ENCODE measurements at regions not wholly inside any gene's neighbourhood (a gene's known extent, or its start where the extent isn't known, plus 50 kb on each side); places are given as distances from the start of the nearest gene placed in this dataset.

DNA sequence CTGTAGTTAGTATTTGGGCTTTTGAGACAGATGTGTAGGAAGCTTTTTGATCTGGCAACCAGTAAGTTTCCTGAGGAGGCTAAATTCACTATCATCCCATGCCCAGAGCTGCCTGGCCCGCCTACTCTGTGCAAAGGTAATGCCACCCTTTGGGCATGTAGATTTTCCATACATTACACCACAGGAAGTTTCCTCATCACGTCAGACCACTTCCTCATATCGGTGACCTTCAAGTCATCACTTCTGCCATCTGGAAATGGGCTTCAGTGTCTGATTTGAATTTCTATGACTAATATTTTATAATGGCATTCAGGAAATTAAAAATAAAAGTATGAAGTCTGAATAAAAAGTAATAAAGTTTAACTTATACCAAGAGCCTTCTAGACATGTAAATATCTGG lies 825.4 kb downstream of the DCDC2C start:
- Histone ChIP-seq H2AFZ (ENCODE audit: low read depth, low read length) (no peak overlapping the region), H3K36me3 (ENCODE audit: insufficient read depth, low read length) (no peaks in the 10 kb centered on the region), H3K4me3 (ENCODE audit: low read depth in 1 of 2, low read length in 2 of 2) (no peak overlapping the region), H3K9ac (ENCODE audit: low read depth, low read length) (no peak overlapping the region), H3K4me2 (ENCODE audit: insufficient read depth, low read length) (no peak overlapping the region), H3K27ac (ENCODE audit: low read length) (no peak overlapping the region), H3K79me2 (ENCODE audit: insufficient read depth, low read length) (no peaks in the 10 kb centered on the region), H3K9me3 (ENCODE audit: insufficient read depth, low read length, severe bottlenecking) (no peaks in the 10 kb centered on the region), H3K4me1 (ENCODE audit: insufficient read depth, low read length) (no peaks in the 10 kb centered on the region), H3K27me3 (ENCODE audit: insufficient read depth, low read length, poor library complexity) (no peaks in the 10 kb centered on the region), H4K20me1 (ENCODE audit: insufficient read depth, low read length) (no peaks in the 10 kb centered on the region)
- ATAC-seq (ENCODE audit: insufficient read depth, low read depth) (no peak), DNase-seq (no peak)
- TF ChIP-seq EZH2 (IDR thresholded peaks at IDR 0.05; ENCODE audit: borderline replicate concordance, low read depth, low read length, severe bottlenecking) = no peak
- TF ChIP-seq CTCF (IDR thresholded peaks at IDR 0.05; ENCODE audit: borderline replicate concordance, extremely low read depth, low read length, poor library complexity, severe bottlenecking) = no peak

DNA sequence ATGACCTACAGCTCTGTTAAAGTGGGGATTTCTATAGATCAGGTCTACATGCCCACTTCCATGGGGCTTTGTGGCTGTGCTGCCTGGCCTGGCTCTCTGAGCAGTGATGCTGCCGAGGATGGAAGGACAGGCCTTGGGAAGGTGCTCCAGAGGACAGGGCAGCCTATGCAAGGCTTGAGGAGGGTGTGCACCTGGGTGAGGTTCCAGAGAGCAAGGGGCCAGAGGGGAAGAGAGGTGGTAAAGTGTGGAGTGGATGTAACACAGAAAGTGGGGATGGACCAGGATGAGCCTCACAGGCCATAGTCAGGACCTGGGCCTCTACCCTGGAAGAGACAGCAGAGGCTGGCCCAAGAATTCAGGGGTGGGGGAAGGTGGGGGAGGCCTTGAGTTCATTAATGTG lies 826.4 kb downstream of the DCDC2C start:
- H3K9me3 ChIP-seq (ENCODE audit: insufficient read depth, low read length, severe bottlenecking) = no peaks in the 10 kb centered on the region

DNA sequence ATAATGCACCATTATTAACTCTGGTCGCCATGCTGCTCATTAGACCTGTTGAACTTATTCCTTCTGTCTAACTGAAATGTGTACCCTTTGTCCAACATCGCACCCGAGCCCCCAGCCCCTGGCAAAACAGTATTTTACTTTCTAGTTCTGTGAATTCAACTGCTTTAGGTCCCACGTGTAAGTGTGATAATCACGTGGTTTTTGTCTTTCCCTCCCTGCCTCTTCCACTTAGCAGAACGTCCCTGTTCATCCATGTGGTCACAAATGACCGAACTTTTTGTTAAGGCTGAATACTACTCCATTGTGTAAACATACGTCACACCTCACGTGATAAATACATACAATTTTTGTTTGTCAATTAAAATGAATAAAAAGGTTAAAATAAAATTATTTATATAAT lies 826.9 kb downstream of the DCDC2C start:
- Histone ChIP-seq H3K4me1 (ENCODE audit: insufficient read depth, low read length) (no peaks in the 10 kb centered on the region), H3K4me3 (ENCODE audit: low read depth in 1 of 2, low read length in 2 of 2) (no peak overlapping the region), H4K20me1 (ENCODE audit: insufficient read depth, low read length) (no peaks in the 10 kb centered on the region), H3K79me2 (ENCODE audit: insufficient read depth, low read length) (no peaks in the 10 kb centered on the region), H3K4me2 (ENCODE audit: insufficient read depth, low read length) (no peak overlapping the region), H3K27me3 (ENCODE audit: insufficient read depth, low read length, poor library complexity) (no peaks in the 10 kb centered on the region), H3K36me3 (ENCODE audit: insufficient read depth, low read length) (no peaks in the 10 kb centered on the region), H3K27ac (ENCODE audit: low read length) (no peak overlapping the region), H2AFZ (ENCODE audit: low read depth, low read length) (no peak overlapping the region), H3K9me3 (ENCODE audit: insufficient read depth, low read length, severe bottlenecking) (no peaks in the 10 kb centered on the region), H3K9ac (ENCODE audit: low read depth, low read length) (no peak overlapping the region)
- TF ChIP-seq EZH2 (IDR thresholded peaks at IDR 0.05; ENCODE audit: borderline replicate concordance, low read depth, low read length, severe bottlenecking) (no peak), CTCF (IDR thresholded peaks at IDR 0.05; ENCODE audit: borderline replicate concordance, extremely low read depth, low read length, poor library complexity, severe bottlenecking) (no peak)
- ATAC-seq (ENCODE audit: insufficient read depth, low read depth) (no peak), DNase-seq (no peak)

More for the DNA sequence above, 826.4 kb downstream of the DCDC2C start:
- TF ChIP-seq EZH2 (IDR thresholded peaks at IDR 0.05; ENCODE audit: borderline replicate concordance, low read depth, low read length, severe bottlenecking) (no peak), CTCF (IDR thresholded peaks at IDR 0.05; ENCODE audit: borderline replicate concordance, extremely low read depth, low read length, poor library complexity, severe bottlenecking) (no peak)
- ATAC-seq (ENCODE audit: insufficient read depth, low read depth) = no peak
- Histone ChIP-seq H3K36me3 (ENCODE audit: insufficient read depth, low read length) (no peaks in the 10 kb centered on the region), H3K4me1 (ENCODE audit: insufficient read depth, low read length) (no peaks in the 10 kb centered on the region), H4K20me1 (ENCODE audit: insufficient read depth, low read length) (no peaks in the 10 kb centered on the region), H3K4me2 (ENCODE audit: insufficient read depth, low read length) (no peak overlapping the region), H3K79me2 (ENCODE audit: insufficient read depth, low read length) (no peaks in the 10 kb centered on the region), H3K27me3 (ENCODE audit: insufficient read depth, low read length, poor library complexity) (no peaks in the 10 kb centered on the region), H3K4me3 (ENCODE audit: low read depth in 1 of 2, low read length in 2 of 2) (no peak overlapping the region), H3K27ac (ENCODE audit: low read length) (no peak overlapping the region), H3K9ac (ENCODE audit: low read depth, low read length) (no peak overlapping the region), H2AFZ (ENCODE audit: low read depth, low read length) (no peak overlapping the region)
- no peak for DNase-seq

GRCh38 chr2:4533806-4534205 lies 830.4 kb downstream of the DCDC2C start:
- no peak overlapping the region for H3K4me2 ChIP-seq (ENCODE audit: insufficient read depth, low read length)
- ATAC-seq (ENCODE audit: insufficient read depth, low read depth) = no peak
- no peak overlapping the region for H3K9ac ChIP-seq (ENCODE audit: low read depth, low read length)
- no peaks in the 10 kb centered on the region for H3K36me3 ChIP-seq (ENCODE audit: insufficient read depth, low read length)
- no peaks in the 10 kb centered on the region for H3K4me1 ChIP-seq (ENCODE audit: insufficient read depth, low read length)
- H3K9me3 ChIP-seq (ENCODE audit: insufficient read depth, low read length, severe bottlenecking) = no peaks in the 10 kb centered on the region
- H3K4me3 ChIP-seq (ENCODE audit: low read depth in 1 of 2, low read length in 2 of 2) = no peak overlapping the region
- no peak overlapping the region for H3K27ac ChIP-seq (ENCODE audit: low read length)
- no peaks in the 10 kb centered on the region for H3K79me2 ChIP-seq (ENCODE audit: insufficient read depth, low read length)
- DNase-seq = no peak
- H3K27me3 ChIP-seq (ENCODE audit: insufficient read depth, low read length, poor library complexity) = no peaks in the 10 kb centered on the region
- no peaks in the 10 kb centered on the region for H4K20me1 ChIP-seq (ENCODE audit: insufficient read depth, low read length)
- no peak overlapping the region for H2AFZ ChIP-seq (ENCODE audit: low read depth, low read length)
- TF ChIP-seq EZH2 (IDR thresholded peaks at IDR 0.05; ENCODE audit: borderline replicate concordance, low read depth, low read length, severe bottlenecking) (no peak), CTCF (IDR thresholded peaks at IDR 0.05; ENCODE audit: borderline replicate concordance, extremely low read depth, low read length, poor library complexity, severe bottlenecking) (no peak)

All from DND-41 (cell line).